ENCODE measurements at regions not wholly inside any gene's neighbourhood (a gene's known extent, or its start where the extent isn't known, plus 50 kb on each side); places are given as distances from the start of the nearest gene placed in this dataset.
A peak's percentile ranks its signal among the peaks of the same experiment; 100 is the strongest.

- no peak for DNase-seq
Observed at GRCh38 chr1:208581667-208582066, 337.5 kb upstream of the PLXNA2 start.

GRCh38 chr1:208584167-208584755, 340.1 kb upstream of the PLXNA2 start:
- DNase-seq, result no peak

GRCh38 chr1:208587110-208587509, 342.9 kb upstream of the PLXNA2 start:
- DNase-seq, result no peak

- no peak for DNase-seq
Observed at GRCh38 chr1:208593306-208594006, 349.3 kb upstream of the PLXNA2 start.

GRCh38 chr1:208595236-208595635, 351.1 kb upstream of the PLXNA2 start:
- DNase-seq, result no peak

- no peak for DNase-seq
Observed at GRCh38 chr1:208595745-208596144, 351.6 kb upstream of the PLXNA2 start.

GRCh38 chr1:208597571-208597970, 353.4 kb upstream of the PLXNA2 start:
- DNase-seq, result no peak

- no peak for DNase-seq
Observed at GRCh38 chr1:208598021-208598420, 353.8 kb upstream of the PLXNA2 start.

GRCh38 chr1:208599063-208599462, 354.9 kb upstream of the PLXNA2 start:
- peak in 4 of 56 donors; percentile 4 to 13 (median 7) for DNase-seq

GRCh38 chr1:208600456-208601190, 356.4 kb upstream of the PLXNA2 start:
- DNase-seq, result no peak

- no peak for DNase-seq
Observed at GRCh38 chr1:208601561-208601960, 357.4 kb upstream of the PLXNA2 start.

GRCh38 chr1:208603721-208604120, 359.5 kb upstream of the PLXNA2 start:
- DNase-seq, result no peak

- DNase-seq, result no peak
Observed at GRCh38 chr1:208604295-208604694, 360.1 kb upstream of the PLXNA2 start.

- DNase-seq, result no peak
Observed at GRCh38 chr1:208606959-208607358, 362.8 kb upstream of the PLXNA2 start.

GRCh38 chr1:208607616-208608015, 363.4 kb upstream of the PLXNA2 start:
- DNase-seq, result no peak

- DNase-seq, result no peak
Observed at GRCh38 chr1:208614610-208615009, 370.4 kb upstream of the PLXNA2 start.

- DNase-seq, result no peak
Observed at GRCh38 chr1:208615371-208615770, 371.2 kb upstream of the PLXNA2 start.

- DNase-seq, result no peak
Observed at GRCh38 chr1:208616776-208617175, 372.6 kb upstream of the PLXNA2 start.

GRCh38 chr1:208628022-208628914, 384.1 kb upstream of the PLXNA2 start:
- no peak for DNase-seq

- peak in 2 of 56 donors; percentile 1 to 2 for DNase-seq
Observed at GRCh38 chr1:208631092-208631491, 386.9 kb upstream of the PLXNA2 start.

- no peak for DNase-seq
Observed at GRCh38 chr1:208631506-208631905, 387.3 kb upstream of the PLXNA2 start.

Measured in amygdala (tissue), 56 donors.